ENCODE measurements at regions not wholly inside any gene's neighbourhood (a gene's known extent, or its start where the extent isn't known, plus 50 kb on each side); places are given as distances from the start of the nearest gene placed in this dataset.
"Not testable (repeated sequence)": the region's sequence is repeated elsewhere in the genome, so short reads cannot be mapped to it uniquely, and the experiment has no call there.

DNA sequence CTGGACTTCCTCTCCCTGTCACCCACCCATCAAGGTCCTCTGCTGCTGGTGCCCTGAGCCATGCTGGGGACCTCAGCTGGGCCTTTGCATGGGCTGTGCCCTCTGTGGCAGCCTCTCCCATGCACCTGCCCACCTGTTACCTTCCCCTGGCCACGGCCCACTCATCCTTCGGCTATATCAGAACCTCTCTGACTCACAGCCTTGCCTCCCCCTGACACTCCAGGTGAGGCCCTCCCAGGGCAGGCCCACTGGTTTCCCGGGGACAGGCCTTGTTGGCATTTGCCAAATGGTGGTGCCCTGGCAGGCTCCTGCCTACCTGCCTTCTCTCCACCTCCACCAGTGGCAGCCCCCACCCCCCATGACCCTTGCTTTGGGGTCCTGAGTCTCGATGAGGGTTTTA lies 73.7 kb upstream of the PRR5 start:
- DNase-seq: no peak

DNA sequence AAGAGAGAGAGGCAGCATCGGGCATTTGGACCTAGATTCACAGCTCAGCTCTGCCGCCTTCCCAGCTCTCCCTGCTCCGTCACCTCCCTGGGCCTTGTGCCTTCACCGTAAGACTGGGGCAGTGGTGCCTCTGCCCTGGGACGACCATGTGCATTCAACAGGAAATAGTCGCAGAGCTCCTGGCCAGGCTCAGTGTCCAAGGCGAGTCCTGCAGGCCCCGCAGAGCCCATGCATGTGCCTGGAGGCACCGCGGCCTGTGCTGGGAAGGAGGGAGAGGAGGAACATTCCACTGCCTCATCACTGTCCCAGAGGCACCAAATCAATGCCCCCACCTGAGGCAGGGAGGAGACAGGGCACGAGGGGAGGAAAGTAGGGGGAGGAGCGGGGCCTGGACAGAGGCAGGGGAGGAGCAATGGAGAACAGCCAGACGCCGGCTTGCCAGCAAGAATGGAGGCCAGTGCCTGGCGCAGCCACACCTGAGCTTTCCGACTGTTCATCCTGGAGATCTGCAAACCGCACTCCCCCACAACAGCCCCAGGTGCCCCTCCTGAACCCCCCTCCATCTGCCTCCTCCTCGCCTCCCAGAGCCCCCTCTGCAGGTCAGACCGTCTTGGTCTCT lies 74.4 kb upstream of the PRR5 start:
- no peak for DNase-seq

DNA sequence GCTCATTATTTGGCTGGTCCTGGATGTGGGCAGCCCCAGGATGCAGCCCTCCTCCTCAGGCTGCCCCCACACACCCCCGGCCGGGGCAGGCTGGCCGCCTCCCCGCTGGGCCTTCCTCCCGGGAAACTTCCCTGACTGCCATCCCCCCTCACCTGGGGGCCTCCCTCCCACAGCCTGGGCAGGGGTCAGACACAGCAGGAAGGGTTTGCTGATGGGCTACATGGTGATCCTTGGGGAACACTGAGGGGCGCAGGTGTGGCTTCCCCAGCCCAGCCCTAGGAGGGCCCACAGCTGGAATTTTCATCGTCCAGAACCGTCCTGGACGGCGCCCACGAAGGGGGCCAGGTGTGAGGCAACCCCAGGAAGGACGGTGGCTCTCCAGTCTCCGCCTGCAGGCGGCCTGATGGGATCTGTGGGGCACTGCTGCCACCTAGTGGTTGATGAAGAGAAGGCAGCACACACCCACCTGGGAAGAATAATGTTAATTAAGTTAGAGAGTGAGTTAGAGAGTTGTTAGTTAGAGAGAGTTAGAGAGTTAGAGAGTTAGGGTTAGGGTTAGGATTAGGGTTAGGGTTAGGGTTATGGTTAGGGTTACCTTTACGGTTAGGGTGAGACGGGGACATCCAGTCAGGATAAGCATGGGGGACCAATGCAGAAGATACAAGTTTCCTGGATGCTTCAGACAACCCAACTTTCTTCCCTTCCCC lies 75.9 kb upstream of the PRR5 start:
- peak; percentile 76 to 80 for DNase-seq

DNA sequence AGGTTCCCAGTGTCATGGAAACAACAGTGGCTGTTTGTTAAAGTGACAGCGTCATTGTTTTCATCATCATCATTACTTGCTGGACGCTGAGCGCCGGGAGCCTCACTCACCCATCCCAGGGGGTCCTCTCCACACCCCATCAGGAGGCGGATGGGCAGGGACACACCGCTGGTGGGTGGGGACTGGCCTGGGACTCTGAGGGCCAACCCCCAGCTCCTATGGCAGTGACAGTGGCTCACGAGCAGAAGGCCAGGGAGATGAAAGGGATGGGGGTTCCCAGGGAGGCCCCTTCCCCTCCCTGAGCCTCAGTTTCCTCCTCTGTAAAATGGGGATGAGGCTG lies 76.6 kb upstream of the PRR5 start:
- DNase-seq: no peak

- no peak for DNase-seq
These were observed 77.1 kb upstream of the PRR5 start for GRCh38 chr22:44624689-44625420.

DNA sequence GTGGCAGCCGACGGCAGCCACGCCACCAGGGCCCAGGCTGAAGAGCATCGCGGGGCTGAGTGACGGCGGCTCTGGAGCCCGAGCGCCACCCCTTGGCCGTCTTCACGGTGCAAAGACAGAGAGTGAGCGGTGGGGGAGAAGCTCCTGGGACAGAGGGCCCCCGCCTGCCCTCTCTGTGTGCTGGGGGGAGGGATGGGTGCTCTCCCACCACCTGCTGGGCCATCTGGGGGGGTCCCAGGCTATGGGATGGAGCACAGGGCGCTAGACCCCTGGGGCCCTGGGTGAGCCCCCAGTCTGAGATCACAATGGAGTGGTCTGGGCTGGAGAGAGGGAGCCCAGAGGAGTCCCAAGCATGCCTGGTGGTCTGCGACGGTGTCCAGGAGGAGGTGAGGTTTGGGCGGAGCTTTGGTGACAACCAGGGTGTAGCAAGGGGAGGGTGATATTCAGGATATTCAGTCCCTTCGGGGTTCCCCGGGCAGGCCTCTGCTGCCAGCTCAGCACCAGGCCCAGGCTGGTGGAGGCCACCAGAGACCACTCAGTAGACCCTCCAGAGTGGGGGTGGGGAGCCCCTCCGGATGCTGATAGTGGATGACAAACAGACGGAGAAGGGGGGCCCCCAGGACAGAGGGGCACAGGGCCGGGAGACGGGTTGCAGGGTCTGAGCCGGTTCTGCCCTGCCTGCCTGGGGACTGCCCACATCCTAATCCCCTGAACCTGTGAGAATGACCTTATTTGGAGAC lies 78.1 kb upstream of the PRR5 start:
- no peak for DNase-seq

- no peak for DNase-seq
These were observed 79.3 kb upstream of the PRR5 start for GRCh38 chr22:44622679-44623078.

DNA sequence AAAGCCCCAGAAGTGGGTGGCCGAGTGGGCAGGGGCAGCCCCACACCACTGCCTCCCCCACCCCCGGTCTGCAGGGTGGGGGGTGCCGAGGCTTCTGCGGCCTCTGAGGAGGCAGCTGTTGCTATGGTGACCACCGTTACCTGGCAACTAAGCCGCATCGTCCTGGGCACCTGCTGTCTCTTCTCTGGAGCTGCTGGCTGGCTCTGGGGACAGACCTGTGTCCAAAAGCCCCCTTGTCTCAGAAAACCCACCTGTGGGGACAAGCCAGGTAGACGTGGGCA lies 79.9 kb upstream of the PRR5 start:
- DNase-seq: peak in 1 of 2 experiments; percentile 16

DNA sequence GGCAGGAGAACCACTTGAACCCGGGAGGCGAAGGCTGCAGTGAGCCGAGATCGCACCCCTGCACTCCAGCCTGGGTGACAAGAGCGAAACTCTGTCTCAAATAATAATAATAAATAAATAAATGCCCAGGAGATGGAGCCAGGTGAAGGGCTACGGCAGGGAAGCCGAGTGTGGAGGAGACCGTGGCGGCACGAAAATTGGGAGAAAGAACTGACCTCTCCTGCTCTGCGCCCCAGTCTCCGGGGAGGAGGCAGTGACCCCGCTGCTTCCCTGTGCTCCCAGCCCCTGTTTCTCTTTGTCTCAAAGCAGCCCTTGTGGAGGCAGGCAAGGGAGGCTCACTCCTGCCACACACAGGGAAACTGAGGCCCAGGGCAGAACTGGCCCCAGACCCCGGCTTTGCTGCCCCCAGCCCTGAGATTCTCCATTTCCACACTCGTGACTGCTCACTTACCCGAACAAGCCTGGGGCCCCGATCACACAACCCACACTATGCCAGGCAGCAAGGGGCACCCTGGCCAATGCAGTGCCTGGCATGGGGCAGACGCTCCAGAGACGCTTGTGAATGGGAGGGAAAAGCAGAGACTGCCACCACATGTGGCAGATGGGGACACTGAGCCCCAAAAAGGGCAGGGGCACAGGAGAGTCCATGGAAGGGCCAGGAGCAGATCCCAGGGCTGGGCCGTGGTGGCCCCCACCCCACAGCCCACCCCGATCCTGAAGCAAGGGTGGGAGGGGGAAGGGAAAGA lies 80.4 kb upstream of the PRR5 start:
- DNase-seq: no peak

GRCh38 chr22:44620841-44621257 lies 81.2 kb upstream of the PRR5 start:
- DNase-seq: no peak

DNA sequence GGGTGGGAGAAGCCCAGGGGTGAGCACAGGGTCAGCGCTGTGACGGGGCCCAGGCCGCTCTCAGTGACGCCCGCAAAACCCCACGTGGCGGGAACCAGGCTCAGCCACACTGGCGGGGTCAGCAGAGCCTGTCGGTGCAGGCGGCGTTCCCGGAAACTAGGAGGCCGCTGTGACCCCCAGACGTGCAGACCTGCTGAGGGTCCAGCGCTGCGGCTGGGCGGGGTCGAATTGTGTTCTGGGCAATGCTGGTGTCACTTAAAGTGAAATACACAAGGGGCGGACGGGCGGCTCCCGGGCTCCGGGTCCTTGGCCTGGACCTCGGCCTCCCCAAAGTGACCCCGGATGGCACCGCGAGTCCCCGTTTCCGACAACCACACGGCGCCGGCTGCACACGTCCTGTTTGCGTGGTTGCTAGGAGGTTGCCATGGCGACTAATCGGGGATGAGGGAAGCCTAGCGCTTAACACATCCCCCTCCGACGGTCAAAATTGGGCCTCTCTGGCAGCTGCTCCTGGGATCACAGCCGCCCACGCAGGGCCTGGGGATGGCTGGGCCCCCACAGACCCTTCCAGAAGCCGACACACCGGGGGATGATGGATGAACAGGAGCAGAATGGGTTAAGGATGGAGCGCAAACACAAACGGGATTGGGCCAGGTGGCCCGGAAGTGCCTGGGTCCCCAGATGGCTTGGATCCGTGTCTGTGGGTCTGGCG lies 81.7 kb upstream of the PRR5 start:
- peak; percentile 72 to 80 for DNase-seq

- DNase-seq: not testable (repeated sequence)
These were observed 82.4 kb upstream of the PRR5 start for GRCh38 chr22:44619560-44620128.

GRCh38 chr22:44618910-44619309 lies 83.1 kb upstream of the PRR5 start:
- DNase-seq: not testable (repeated sequence)

DNA sequence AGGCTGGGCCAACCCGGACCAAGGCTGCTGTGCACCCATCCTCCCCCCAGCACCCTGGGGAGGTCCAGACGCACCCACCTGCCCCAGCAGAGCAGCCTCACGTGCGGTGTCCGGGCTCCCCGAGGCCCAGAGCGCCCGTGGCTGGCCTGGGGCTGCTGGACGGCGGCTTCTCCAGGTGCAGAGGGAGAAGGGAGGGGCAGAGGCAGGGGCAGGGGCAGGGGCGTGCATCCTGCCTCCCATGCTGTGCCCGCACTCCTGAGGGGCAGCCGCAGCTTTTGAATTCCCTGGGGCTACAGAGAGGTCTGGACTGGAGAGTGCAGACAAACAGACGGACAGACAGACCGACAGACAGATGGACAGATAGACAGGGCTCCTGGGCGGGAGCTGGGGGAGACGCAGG lies 83.6 kb upstream of the PRR5 start:
- DNase-seq: no peak

DNA sequence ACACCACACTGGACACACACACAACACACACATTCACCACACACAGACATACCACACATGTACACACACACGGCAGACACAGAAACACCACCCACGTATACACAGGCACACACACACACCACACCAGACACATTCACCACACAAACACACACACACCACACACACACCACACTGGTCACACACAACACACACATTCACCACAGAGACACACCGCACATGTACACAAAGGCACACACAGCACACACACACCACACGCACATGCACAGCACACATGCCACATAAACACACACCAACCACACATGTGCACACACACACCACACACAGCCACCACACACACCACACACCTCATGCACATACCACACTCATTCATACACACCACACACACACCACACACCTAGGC lies 84.2 kb upstream of the PRR5 start:
- DNase-seq: no peak

- DNase-seq: no peak
These were observed 84.9 kb upstream of the PRR5 start for GRCh38 chr22:44616882-44617655.

- DNase-seq: no peak
These were observed 85.5 kb upstream of the PRR5 start for GRCh38 chr22:44616461-44616860.

- DNase-seq: no peak
These were observed 86.3 kb upstream of the PRR5 start for GRCh38 chr22:44615602-44616180.

GRCh38 chr22:44615146-44615545 lies 86.9 kb upstream of the PRR5 start:
- DNase-seq: no peak

DNA sequence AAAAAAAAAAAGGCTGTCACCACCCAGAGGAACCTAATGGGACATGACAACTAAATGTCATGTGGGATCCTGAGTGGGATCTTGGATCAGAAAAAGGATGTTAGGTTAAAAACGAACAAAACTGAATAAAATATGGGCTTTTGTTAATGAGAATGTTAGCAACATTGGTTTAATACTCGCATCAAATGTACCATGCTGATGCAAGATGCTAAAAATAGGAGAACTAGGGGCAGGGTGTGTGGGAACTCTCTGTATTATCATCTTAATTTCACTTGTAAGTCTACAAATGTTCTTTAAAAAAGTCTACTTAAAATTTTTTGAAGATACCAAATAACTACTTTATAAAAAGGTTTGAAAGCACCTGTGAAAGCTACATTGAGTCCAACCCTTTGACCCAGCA lies 88.8 kb upstream of the PRR5 start:
- no peak for DNase-seq

Measured in activated CD4-positive, alpha-beta T cell treated with anti-CD3 and anti-CD28 coated beads, Interleukin-2, amount 50 U/mL, for 48 hours (primary cell).